Adipocyte (in vitro differentiated cells): ENCODE measurements at regions not wholly inside any gene's neighbourhood (a gene's known extent, or its start where the extent isn't known, plus 50 kb on each side); places are given as distances from the start of the nearest gene placed in this dataset.
A peak's percentile ranks its signal among the peaks of the same experiment; 100 is the strongest.

Source experiments
- DNase-seq: peaks from one replicate; pipeline ENCODE4 v3.0.0-alpha.2; 2015; ENCODE audit warnings: low read depth
- H3K27me3 ChIP-seq: replicated peaks from 2 replicates; pipeline ENCODE4 v1.7.0; 2013; ENCODE audit warnings: mild to moderate bottlenecking, low read length, moderate library complexity; ENCODE audit not compliant: control insufficient read depth, insufficient read depth
- H3K36me3 ChIP-seq: 2 replicates; pipeline ENCODE4 v1.7.0; 2013; ENCODE audit warnings: low read length, mild to moderate bottlenecking, moderate library complexity; ENCODE audit not compliant: control insufficient read depth, insufficient read depth, severe bottlenecking
- H3K4me1 ChIP-seq: 2 replicates; pipeline ENCODE4 v1.7.0; 2013; ENCODE audit warnings: mild to moderate bottlenecking, low read length, moderate library complexity; ENCODE audit not compliant: control insufficient read depth, insufficient read depth
- H3K4me3 ChIP-seq: 2 replicates; pipeline ENCODE4 v1.7.0; 2013; ENCODE audit warnings: mild to moderate bottlenecking, low read length, moderate library complexity
- H3K9ac ChIP-seq: 2 replicates; pipeline ENCODE4 v1.7.0; 2013; ENCODE audit warnings: mild to moderate bottlenecking, low read length, moderate library complexity
- H3K9me3 ChIP-seq: 2 replicates; pipeline ENCODE4 v1.7.0; 2013; ENCODE audit warnings: mild to moderate bottlenecking, low read length, moderate library complexity; ENCODE audit not compliant: control insufficient read depth

DNA sequence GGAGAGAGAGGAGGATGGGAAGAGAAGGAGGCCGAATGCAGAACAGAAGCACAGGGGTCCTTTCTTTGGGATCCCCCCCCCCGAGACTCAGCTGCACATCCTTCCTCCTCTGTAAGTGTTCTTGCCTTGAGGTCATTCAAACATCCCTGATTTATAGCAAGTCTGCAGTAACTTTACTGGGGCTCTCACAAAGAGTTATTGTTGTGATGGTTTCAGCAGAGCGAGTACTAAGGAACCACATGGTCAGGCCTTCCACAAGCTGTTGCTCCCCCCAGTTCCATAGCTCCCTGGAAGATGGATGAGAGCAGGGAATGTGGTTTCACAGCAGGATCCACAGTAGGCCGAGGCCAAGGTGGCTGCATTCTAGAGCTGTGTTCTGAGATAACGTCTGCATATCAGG is 351.4 kb upstream of the CDH4 start:
- no peaks in the 10 kb centered on the region for H3K4me1 ChIP-seq
- H3K9ac ChIP-seq = no peak overlapping the region
- DNase-seq = no peak
- H3K9me3 ChIP-seq = peaks cover 21% of the 10 kb centered on the region
- no peaks in the 10 kb centered on the region for H3K27me3 ChIP-seq
- no peak overlapping the region for H3K4me3 ChIP-seq
- no peaks in the 10 kb centered on the region for H3K36me3 ChIP-seq

DNA sequence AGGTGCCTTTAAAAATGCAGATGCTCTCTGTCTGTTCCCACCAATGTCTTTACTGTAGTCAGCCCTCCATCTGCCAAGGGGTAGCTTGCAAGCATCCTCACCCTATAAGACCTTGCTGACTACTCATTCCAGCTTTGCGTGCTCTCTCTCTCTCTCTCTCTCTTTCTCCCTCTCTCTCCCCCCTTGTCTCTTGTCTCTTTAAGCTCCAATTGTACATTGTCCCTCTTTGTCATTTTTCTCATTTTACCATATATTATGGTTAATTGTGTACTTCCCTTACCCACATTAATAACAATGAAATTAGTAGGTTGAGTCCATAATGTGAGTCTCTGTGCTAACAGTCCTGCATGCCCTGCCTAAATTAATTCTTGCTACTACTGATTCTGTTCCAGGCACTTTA is 350.2 kb upstream of the CDH4 start:
- Histone ChIP-seq H3K9ac (no peak overlapping the region), H3K27me3 (no peaks in the 10 kb centered on the region), H3K4me1 (no peaks in the 10 kb centered on the region), H3K4me3 (no peak overlapping the region), H3K36me3 (no peaks in the 10 kb centered on the region), H3K9me3 (peaks cover 21% of the 10 kb centered on the region)
- DNase-seq = no peak

DNA sequence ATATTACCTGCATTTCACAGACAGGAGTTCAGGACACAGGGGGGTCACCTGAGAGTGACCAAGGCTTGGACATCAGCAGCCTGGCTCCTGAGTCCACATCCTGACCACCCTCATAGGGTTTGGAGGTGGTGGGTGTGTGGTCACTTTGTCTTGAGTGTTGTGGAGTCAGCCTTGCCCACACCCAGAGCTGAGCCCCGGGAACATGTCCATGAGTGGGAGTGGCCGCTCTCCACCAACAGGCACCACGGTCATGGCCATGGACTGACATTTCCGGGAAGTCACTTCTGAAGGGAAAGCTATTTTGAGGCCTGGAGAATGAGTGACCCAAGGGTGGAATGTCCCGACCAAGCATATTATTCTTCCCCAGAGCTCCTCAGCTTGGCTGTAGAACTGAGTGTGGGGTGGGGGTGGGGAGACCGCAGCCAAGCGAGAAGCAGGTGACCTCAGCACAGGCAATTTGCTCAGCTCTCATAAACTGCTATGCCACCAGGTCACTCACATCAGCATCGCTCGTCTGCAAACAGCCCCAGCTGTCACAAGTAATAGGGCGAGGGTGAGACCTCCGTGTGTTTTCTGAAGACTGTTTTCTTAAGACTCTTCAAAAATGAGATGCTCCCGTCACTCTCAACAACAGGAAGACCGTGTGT is 348.6 kb upstream of the CDH4 start:
- Histone ChIP-seq H3K9me3 (peaks cover 21% of the 10 kb centered on the region), H3K9ac (no peak overlapping the region), H3K27me3 (no peaks in the 10 kb centered on the region), H3K4me3 (no peak overlapping the region), H3K36me3 (no peaks in the 10 kb centered on the region), H3K4me1 (no peaks in the 10 kb centered on the region)
- no peak for DNase-seq

DNA sequence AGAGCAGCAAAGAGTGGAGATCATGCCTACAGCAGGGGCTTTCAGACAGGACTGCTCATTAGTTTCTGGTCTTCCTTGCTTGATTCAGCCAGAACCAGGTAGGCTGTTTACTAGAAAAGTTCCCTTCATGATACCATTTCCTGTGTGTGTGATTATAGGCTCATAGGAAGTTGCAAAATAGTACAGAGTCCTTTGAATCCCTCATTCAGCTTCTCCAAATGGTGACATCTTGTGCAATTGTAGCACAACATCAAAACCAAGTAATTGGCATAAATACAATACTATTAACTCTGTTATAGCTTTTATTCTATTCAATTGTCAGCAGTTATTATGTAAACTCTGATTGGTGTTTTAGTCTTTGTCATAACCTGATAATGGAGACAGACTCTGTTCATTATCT is 347.3 kb upstream of the CDH4 start:
- no peaks in the 10 kb centered on the region for H3K27me3 ChIP-seq
- DNase-seq = no peak
- H3K9me3 ChIP-seq = peaks cover 21% of the 10 kb centered on the region
- H3K4me1 ChIP-seq = no peaks in the 10 kb centered on the region
- no peak overlapping the region for H3K4me3 ChIP-seq
- no peak overlapping the region for H3K9ac ChIP-seq
- no peaks in the 10 kb centered on the region for H3K36me3 ChIP-seq

DNA sequence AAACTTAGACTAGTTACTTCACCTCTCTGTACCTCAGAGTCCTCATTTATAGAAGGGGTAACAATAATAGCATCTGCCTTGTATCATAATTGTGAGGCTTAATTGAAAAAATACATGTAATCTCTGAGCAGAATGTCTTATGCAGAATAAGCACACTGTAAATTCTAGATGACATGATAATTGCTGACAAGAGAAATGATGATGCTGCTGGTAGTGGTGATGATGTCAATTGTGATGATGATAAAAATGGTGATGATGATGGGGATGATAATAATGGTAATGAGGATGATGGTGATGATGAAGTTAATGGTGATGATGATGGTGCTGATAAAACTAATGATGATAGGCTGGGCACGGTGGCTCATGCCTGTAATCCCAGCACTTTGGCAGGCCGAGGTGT is 346.1 kb upstream of the CDH4 start:
- Histone ChIP-seq H3K4me3 (no peak overlapping the region), H3K36me3 (no peaks in the 10 kb centered on the region), H3K4me1 (no peaks in the 10 kb centered on the region), H3K27me3 (no peaks in the 10 kb centered on the region), H3K9ac (no peak overlapping the region), H3K9me3 (peaks cover 18% of the 10 kb centered on the region)
- DNase-seq = no peak

DNA sequence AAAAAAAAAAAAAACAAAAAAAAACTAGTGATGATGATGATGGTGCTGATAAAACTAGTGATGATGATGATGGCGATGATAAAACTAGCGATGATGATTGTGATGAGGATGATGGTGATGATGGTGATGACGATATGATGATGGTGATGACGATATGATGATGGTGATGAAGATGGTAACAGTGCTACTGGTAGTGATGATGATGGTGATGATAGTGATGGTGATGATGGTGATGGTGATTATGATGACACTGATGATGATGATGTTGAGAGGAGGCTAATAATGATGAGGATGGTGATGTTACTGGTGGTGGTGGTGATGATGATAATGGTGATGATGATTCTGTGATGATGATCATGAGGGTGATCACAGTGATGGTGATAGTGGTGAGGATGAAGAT is 345.5 kb upstream of the CDH4 start:
- no peaks in the 10 kb centered on the region for H3K4me1 ChIP-seq
- no peaks in the 10 kb centered on the region for H3K27me3 ChIP-seq
- no peak for DNase-seq

DNA sequence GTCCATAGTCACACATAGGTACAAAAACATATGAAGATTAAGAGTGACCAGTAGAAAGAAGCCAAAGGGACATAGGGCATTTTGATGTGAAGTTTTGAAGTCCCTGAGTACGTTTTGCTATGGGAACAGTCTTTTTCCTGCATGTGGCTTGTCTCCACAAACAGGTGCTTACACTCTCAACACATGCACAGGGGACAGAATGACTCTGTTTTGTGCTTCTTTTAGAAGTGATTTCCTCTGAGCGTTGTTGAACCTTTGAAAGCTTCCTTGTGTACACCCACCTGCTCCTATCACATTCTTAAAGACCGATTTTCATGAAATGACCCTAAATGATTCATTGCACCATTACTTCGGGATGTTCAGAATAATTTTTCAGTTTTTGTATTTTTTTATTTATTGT is 338.8 kb upstream of the CDH4 start:
- H3K9ac ChIP-seq = no peak overlapping the region
- peaks cover 3% of the 10 kb centered on the region for H3K9me3 ChIP-seq
- H3K4me1 ChIP-seq = no peaks in the 10 kb centered on the region
- no peak for DNase-seq
- no peak overlapping the region for H3K4me3 ChIP-seq
- H3K27me3 ChIP-seq = no peaks in the 10 kb centered on the region
- H3K36me3 ChIP-seq = no peaks in the 10 kb centered on the region

More for the DNA sequence above, 345.5 kb upstream of the CDH4 start:
- Histone ChIP-seq H3K9me3 (peaks cover 11% of the 10 kb centered on the region), H3K36me3 (no peaks in the 10 kb centered on the region), H3K4me3 (no peak overlapping the region), H3K9ac (no peak overlapping the region)

DNA sequence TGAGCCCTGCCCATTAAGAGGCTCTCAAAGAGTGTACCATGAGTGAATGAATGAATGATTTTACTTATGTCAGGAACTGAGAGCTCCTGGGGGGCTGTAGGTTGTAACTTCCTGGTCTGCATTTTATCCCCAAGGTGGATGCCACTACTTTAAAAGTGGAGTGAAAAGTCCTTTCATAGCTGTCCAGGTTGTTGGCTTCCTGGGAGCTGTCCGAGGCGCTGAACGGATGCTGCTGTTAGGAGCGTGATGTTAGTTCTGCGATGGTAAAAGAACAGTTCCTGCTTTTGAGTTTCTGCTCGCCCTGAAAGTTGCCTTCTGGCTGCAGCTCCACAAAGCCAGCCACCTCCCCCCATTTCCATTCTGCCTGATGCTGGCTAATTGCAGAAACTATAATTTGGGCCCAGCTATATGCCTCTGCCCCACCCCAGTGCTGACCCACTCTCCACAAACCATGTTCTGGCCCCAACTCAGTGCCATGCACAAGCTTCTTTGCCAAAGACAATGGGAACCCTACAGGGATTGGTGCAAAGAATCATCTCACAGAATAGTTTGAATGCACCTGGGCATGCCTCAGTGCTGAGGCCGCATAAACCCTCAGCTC is 330.9 kb upstream of the CDH4 start:
- Histone ChIP-seq H3K4me3 (no peak overlapping the region), H3K36me3 (no peaks in the 10 kb centered on the region), H3K9ac (no peak overlapping the region), H3K27me3 (no peaks in the 10 kb centered on the region), H3K4me1 (no peaks in the 10 kb centered on the region), H3K9me3 (peaks cover 3% of the 10 kb centered on the region)
- peak; percentile 1 for DNase-seq

DNA sequence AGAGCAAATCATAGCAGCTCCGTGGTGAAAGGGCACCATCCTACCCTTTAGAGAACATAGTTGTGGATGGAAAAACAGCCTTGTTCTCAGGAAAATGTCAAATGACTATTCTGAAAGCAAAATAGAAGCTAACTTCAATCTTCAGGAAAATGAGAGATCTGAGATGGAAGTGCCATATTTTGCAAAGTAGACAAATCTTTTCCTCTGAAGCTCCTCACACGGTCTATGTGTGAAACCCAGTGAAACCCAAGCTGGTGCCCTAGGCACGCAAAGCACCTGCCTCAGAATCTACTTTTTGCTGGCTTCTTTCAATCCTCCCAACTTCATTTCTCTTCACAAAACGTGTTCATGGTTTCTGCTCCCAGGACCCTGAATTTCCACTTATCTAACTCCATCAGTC is 325.2 kb upstream of the CDH4 start:
- no peaks in the 10 kb centered on the region for H3K4me1 ChIP-seq
- no peak overlapping the region for H3K9ac ChIP-seq
- H3K4me3 ChIP-seq = no peak overlapping the region
- H3K27me3 ChIP-seq = no peaks in the 10 kb centered on the region
- DNase-seq = no peak
- H3K9me3 ChIP-seq = no peaks in the 10 kb centered on the region
- H3K36me3 ChIP-seq = no peaks in the 10 kb centered on the region

DNA sequence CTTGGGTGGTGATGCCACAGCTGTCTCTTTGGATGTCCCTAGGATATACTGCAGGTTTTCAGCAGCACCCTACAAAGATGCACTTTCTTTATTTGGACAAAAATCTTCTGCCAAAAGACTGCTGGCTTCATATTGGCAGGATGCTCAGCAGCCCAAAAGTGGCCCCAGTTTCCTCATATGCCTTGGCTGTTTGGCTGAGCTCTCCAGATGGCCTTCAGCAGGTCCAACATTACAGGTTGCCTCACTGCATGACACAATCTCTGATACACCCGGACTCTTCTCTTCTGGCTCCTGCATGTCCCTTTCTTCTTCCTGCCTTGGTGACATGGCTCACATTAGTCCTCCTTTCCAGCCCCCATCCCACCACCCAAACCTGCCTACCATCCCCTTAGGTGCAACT is 323.7 kb upstream of the CDH4 start:
- H3K36me3 ChIP-seq = no peaks in the 10 kb centered on the region
- H3K4me1 ChIP-seq = no peaks in the 10 kb centered on the region
- no peak overlapping the region for H3K9ac ChIP-seq
- H3K27me3 ChIP-seq = no peaks in the 10 kb centered on the region
- no peak overlapping the region for H3K4me3 ChIP-seq
- no peaks in the 10 kb centered on the region for H3K9me3 ChIP-seq
- no peak for DNase-seq

DNA sequence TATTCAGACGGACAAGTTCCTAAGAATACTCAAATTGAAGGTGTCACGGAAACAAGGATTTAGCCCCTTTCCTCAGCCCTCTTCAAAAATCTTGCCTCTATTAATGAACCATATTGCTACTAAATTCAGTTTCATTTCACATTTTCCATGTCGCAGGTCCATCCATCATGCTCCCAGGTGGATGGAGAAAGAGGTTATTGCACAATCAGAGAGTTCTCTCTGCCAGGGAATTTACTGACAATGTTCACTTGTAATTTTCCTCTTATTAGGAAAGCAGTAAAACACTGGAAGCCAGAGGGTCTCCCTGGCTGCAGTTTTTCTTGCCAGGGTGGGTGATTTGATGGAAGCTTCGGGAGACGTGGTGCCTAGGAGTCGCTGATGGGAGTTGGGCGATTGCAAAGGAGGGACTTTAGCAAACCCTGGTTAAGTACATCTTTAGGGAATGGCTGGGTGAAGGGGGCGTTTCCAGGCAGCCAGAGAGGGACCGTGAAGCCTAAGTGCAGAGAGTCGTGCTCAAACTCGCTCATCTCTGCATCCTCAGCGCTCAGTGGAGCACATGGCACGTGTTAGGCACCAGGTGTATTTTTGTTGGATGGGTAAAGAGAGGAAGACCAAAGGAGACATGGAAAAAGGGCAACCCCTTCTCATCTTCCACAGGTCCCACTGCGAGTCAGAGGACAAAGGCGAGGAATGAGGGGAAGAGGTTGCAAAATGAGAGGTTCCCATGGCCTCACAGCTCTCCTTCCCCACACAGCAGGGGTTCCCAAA is 321.9 kb upstream of the CDH4 start:
- Histone ChIP-seq H3K27me3 (peaks cover 5% of the 10 kb centered on the region), H3K4me1 (no peaks in the 10 kb centered on the region), H3K9ac (no peak overlapping the region), H3K4me3 (no peak overlapping the region), H3K9me3 (no peaks in the 10 kb centered on the region), H3K36me3 (no peaks in the 10 kb centered on the region)
- no peak for DNase-seq
